Epithelial cell of esophagus (primary cell): ENCODE measurements at regions not wholly inside any gene's neighbourhood (a gene's known extent, or its start where the extent isn't known, plus 50 kb on each side); places are given as distances from the start of the nearest gene placed in this dataset.
A peak's percentile ranks its signal among the peaks of the same experiment; 100 is the strongest.

Source experiments
- DNase-seq: peaks from one replicate; pipeline ENCODE4 v3.0.0; 2010; ENCODE audit warnings: low read depth
- H3K4me3 ChIP-seq: 2 replicates; pipeline ENCODE4 v1.5.1; 2011; ENCODE audit warnings: mild to moderate bottlenecking, low read length, control low read depth
- TF ChIP-seq, protein P1 (sequence below): IDR thresholded peaks from 2 replicates; pipeline ENCODE4 v1.5.1; 2011; ENCODE audit warnings: low read depth, mild to moderate bottlenecking, low read length, control low read depth, inconsistent platforms; ENCODE audit not compliant: insufficient read depth; ENCODE audit errors: missing control alignments

DNA sequence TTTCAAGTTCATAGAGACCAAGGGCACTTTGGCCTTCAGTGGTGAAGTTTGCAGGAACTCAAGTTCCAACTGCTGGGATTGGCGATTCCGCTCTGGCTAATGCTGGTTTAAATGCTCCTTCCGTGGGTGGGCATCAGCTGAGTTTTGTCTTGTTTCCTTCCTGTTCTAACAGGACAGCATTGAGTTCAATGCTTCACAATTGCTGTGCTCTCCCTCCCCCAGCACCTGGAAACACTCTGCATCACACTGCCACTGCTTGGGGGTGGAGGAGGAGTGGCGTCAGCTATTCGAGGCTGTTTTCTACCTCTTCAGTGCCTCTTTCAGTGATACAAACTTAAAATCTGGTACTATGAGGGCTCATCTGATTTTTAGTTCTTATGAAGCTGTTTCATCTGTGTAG is 634.9 kb downstream of the FSCB start:
- no peak for DNase-seq
- TF ChIP-seq, protein P1, sequence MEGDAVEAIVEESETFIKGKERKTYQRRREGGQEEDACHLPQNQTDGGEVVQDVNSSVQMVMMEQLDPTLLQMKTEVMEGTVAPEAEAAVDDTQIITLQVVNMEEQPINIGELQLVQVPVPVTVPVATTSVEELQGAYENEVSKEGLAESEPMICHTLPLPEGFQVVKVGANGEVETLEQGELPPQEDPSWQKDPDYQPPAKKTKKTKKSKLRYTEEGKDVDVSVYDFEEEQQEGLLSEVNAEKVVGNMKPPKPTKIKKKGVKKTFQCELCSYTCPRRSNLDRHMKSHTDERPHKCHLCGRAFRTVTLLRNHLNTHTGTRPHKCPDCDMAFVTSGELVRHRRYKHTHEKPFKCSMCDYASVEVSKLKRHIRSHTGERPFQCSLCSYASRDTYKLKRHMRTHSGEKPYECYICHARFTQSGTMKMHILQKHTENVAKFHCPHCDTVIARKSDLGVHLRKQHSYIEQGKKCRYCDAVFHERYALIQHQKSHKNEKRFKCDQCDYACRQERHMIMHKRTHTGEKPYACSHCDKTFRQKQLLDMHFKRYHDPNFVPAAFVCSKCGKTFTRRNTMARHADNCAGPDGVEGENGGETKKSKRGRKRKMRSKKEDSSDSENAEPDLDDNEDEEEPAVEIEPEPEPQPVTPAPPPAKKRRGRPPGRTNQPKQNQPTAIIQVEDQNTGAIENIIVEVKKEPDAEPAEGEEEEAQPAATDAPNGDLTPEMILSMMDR, result no peak
- no peak overlapping the region for H3K4me3 ChIP-seq

DNA sequence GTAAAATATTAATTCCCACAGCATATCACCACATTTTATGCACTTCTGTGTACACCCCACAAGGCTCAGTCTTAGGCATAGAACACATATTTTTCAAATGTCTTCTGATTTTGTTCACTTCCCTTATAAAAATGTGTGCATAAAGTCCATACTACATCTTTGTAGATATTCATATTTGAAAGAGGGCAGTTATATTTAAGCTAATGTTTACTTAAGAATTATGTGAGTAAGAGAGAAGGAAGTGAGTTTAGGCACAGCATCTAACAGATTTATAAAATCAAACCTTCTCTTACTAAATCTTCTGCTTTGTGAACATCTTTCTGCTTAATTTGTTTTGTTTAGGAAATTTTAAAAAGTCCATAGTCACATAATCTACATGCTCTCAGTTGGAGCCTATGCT is 648.1 kb downstream of the FSCB start:
- no peak overlapping the region for H3K4me3 ChIP-seq
- no peak for DNase-seq
- TF ChIP-seq, protein P1, result no peak

DNA sequence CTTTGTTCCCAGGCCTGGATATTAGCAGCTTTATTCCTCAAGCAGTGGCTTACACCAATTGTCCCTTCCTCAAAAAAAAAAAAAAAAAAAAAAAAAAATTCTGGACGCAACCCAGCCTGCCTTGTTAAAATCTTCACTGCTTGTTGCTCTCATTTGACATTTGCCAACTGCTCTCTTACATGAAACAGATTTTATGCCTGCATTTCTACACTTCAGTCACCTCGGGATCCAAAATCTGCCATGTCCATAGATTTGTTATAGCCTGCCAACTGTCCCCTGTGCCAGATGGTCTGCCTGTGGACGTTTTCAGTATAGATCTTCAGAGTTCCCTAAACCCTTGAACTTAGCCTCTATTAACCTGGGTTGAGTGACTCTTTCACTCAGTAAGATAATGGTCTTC is 651.5 kb downstream of the FSCB start:
- TF ChIP-seq, protein P1, result no peak
- no peak overlapping the region for H3K4me3 ChIP-seq
- DNase-seq, result no peak

DNA sequence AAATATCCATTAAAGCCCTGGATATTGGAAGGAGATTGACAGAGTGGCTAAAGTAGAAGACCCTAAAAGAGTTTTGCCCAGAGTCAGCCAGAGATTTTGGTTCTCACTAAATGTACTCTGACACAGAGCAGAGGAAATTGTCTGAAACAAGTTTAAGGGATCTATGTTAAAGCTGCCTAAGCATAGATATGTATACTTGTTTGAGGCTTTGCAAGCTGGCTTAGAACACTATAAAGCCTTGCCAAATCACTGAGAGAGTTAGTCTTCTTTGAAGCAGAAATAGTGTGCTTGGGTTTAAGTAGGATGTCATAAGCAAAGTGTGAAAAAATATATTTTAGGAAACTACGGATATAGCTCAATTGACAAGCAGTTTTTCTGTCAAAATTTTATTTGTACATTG is 653.5 kb downstream of the FSCB start:
- H3K4me3 ChIP-seq, result no peak overlapping the region
- no peak for DNase-seq
- TF ChIP-seq, protein P1, result no peak

DNA sequence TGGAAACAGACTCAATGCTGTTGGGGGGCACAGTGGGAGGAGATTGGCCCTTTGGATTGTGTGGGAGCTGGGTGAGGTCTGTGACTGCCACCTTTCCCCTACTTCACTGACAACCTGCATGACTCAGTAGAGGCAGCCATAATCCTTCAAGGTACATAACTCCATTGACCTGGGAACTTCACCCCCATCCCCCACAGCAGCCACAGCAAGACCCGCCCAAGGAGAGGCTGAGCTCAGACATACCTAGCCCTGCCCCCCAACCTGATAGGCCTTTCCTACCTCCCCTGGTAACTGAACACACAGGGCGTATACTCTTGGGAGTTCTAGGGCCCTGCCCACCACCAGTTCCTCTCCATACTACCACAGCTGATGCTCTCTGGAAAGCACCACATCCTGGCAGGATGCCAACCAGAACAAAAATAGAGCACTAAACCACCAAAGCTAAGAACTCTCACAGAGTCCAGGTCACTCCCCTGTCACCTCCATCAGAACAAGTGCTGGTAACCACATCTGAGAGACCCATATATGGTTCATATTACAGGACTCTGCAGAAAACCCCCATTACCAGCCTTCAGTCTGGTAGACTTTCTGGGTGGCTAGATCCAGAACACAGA is 703.9 kb downstream of the FSCB start:
- peak; percentile 1 for DNase-seq
- TF ChIP-seq, protein P1, result no peak
- H3K4me3 ChIP-seq, result no peak overlapping the region

DNA sequence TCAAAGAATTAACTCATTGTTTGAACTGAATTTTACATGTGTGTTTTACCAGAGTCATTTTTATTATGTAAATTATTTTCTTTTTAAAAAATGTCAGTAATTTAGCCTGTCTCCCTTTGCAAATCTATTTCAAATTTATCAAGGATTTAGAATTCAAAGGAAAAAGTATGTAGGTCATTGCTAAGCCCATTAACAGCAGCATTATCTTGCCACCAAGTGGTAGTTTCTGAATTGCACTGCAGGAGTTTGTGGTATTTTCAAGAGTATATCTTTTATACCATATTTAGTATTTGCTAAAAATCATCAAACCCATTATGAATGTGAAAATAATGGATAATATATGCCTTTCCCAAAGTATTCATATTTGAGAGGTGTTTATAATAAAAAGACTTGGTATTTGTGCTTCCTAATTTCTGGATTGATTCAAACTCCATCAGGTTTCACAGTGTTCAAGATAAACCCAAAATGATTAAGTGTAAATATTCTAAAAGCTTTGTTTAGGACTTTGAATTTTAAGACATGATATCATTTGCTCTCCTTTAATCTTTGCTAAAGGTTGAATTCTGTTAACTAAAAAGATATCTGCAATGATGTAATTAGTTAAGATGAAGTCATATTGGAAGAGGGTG is 711.4 kb downstream of the FSCB start:
- no peak overlapping the region for H3K4me3 ChIP-seq
- TF ChIP-seq, protein P1, result peak; percentile 24
- DNase-seq, result peak; percentile 4

DNA sequence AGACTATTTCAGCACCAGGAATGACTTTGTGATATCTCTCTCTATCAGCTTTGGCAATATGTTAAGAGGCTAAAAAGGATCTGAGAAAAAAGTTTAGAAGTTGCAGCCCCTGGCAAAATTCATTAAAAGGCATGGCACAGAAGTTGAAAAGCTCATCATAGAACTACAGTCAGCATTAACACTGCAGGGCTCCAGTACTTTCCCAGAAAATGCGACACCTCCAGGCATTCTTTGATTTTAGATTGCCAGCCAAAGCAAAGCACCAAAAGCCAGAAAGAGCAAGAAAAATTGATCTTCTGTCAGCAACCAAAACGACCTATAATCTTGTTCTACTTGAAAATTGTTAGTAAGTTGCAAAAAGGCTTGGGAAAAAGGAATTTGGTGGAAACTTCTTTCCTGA is 713.5 kb downstream of the FSCB start:
- TF ChIP-seq, protein P1, result no peak
- no peak for DNase-seq
- no peak overlapping the region for H3K4me3 ChIP-seq
